HUDEP-2 (cell line): ENCODE measurements at regions not wholly inside any gene's neighbourhood (a gene's known extent, or its start where the extent isn't known, plus 50 kb on each side); places are given as distances from the start of the nearest gene placed in this dataset.

Experiments used
- DNase-seq, 76 experiments: peaks; one replicate each; lab custom pipeline; 2025; ENCODE audit not compliant: unreplicated experiment in 76 of 76; lab: John Stamatoyannopoulos, UW

DNA sequence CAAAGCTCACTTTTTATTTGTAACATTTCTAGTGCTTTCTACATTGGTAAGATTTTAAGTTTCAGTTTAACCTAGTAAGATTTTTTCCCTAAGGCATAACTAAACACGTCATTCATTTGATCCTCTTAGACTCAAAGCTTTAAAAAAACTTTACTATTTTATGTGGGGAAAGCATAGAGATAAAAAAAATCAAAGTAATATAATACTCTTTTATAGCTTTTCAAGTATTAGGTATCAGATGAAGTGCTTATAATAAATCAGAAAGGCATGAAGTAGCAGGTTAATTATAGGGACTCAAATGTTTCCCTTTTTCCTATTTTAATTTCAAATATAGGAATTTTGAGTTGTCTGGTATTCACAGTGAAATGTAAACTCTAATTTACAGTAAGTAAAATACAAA is 68.0 kb upstream of the POU5F2 start:
- DNase-seq: no peak

DNA sequence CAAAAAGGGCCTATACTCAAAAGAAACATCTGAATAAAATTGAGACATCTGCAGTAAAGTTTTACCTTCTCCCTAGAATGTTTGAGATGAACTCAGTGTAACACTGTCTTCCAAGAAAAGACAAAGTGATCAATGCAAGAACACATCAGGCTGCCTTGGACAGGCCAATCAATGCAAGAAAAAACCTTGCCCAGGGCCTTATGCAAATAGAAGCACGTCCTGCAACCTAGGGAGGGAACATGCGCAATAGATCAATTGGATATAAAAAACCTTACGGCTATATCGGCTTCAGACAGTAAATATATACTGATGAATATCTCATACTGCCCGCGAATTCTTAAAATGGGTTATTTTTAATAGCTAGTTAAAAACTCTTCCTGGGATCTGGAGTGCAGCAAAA is 66.4 kb upstream of the POU5F2 start:
- DNase-seq: no peak

DNA sequence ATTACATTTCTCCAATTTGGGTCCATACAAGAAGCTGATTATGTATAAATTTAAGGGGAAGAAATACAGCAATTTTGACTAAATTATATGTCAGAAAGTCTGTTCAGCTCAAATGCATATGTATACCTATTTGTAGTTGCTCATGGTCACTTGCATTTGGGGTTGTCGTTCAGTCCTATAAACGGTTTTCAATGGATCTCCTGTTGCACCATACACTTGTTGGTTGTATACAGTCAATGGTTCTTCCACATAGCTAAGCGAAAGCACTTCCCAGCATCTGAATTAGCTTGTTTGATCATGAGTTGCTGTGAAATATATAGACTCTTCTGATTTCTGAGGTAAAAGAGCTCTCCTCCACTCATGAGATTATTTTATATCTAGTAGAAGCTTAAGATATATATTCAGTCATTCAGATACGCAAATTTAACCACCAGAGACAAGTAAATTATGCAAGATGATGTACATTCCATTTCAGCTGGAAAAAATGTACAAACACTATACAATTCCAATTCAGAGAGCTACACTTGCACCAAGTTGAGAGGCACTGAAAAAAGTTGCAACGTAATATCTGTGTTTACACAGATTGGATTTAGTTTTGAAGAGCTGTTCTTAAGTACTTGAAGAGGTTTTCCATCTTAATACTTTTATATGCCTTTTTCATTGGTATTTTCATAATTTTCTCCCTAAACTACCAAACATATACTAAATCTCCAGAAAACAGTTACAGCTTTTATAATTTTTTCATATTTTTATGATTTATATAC is 64.4 kb upstream of the POU5F2 start:
- no peak for DNase-seq

DNA sequence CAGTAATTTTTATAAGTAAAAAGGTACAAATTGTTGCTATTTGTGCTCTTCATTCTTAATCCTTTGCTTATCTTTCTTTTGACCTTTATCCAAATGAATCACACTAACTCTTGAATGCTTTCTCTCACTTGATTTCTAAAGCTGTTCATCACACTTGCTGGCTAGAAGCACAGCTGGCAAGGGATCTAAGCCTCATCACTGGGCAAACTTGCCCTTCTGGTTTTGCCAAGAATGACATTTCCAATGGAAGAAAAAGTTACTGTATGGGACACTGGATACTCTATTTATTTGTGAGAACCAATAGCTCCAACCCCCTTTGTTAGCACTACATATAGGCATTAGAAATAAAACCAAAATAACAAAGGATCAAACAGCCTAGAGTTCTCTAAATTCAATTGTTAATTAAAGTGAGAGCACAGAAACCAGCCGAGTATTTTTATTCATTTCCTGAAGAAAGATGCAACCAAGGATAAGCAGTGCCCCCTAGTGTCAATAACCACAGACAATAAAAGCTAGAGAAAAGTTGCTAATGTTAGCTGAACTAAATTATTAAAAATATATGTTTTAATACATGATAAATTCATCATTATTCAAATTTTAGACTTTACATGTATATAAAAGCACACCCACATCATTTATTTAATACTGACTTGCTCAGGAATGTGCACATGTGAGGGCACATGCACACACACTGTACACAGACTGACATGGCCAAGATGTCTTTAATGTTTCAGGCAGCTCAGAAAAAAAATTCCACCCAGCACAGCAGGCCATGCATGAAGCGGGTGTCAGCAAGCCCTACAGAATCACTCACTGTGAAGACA is 59.8 kb upstream of the POU5F2 start:
- DNase-seq: peak in 23 of 76 experiments; percentile 0 to 48 (median 13)

DNA sequence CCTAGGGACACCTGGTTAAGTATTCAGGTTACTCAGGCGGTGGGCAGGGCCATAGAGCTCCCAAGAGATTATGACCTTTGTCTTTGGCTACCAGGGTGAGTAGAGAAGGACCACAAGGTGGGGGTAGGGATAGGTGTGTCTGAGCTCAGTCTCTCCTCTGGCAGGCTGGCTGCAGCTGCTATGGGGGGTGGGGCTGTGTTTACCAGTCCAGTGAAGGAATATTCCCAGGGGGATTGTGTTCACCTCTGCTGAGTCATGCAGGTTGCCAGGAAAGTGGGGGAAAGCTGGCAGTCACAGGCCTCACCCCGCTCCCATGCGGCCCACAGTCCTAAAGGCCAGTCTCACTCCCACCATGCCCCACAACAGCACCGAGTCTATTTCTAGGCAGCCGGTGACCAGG is 53.6 kb upstream of the POU5F2 start:
- DNase-seq: no peak

DNA sequence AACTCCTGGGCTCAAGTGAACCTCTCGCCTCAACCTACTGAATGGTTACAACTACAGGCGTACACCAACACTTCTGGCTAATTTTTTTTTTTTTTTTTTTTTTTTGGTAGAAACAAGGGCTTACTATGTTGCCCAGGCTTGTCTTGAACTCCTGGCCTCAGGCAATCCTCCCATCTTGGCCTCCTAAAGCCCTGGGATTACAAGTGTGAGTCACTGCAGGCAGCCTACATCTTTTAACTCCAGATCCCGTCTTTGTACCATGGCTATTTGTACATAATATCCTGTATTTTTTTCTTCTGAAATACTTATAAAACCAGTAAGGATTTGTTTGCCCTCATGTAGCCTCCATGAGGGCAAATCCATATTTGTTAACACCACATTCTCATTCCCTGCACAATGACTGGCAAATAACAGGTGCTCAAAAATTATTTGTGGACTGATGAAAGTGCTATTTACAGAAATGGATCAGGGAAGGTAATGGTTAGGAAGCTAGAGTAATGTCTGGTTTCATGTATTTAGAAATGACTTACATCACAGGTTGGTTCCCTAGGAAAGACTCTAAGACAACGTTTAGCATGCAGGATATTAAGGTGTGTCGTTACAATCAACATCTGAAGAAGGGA is 51.9 kb upstream of the POU5F2 start:
- no peak for DNase-seq

DNA sequence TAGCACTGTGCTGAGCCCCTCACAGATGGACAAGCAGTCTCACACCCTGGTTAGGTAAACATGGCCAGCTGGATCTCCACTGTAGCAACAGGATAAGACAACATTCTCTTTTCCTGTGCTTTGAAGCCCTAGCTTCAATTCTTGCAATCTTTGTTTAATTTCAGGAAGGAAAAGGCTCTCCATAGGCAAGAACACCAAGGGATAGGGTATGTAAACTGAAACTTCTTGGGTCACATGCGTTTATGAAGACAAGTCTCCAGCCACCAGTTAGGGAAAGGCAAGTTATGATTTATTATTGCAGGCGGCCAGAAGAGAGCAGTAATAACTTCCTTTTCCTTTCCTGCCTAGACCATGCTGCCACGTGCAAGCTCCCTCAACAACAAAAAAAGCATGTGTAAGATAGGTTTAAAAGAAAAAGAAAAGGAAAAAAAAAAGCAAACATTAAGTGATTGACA is 50.1 kb upstream of the POU5F2 start:
- DNase-seq: no peak
